HL-60 (cell line): ENCODE measurements at regions not wholly inside any gene's neighbourhood (a gene's known extent, or its start where the extent isn't known, plus 50 kb on each side); places are given as distances from the start of the nearest gene placed in this dataset.

Experiments
- DNase-seq, 2 experiments: peaks; one replicate each; pipeline ENCODE4 v3.0.0-alpha.2; 2010 to 2020; ENCODE audit warnings: low read depth in 1 of 2, low spot score in 1 of 2
- H3K27ac ChIP-seq: fragments of 250-450 bp; sonication (Bioruptor Pico); replicated peaks from 2 replicates; pipeline ENCODE4 v1.5.1; 2020; ENCODE audit warnings: mild to moderate bottlenecking, moderate library complexity
- H3K27me3 ChIP-seq: fragments of 250-450 bp; sonication (Bioruptor Pico); 2 replicates; pipeline ENCODE4 v1.5.1; 2021; ENCODE audit warnings: mild to moderate bottlenecking, moderate library complexity; ENCODE audit not compliant: insufficient read depth, poor library complexity, severe bottlenecking
- H3K4me3 ChIP-seq: replicated peaks from 2 replicates; pipeline ENCODE4 v1.5.1; 2011; ENCODE audit warnings: mild to moderate bottlenecking, control low read depth, low read length; ENCODE audit not compliant: insufficient read depth
- GABPA ChIP-seq: IDR thresholded peaks from 2 replicates; pipeline ENCODE4 v1.6.1; 2012; ENCODE audit warnings: low read depth
- POLR2AphosphoS5 ChIP-seq: IDR thresholded peaks from 2 replicates; pipeline ENCODE4 v1.6.1; 2012; ENCODE audit warnings: low read depth
- SPI1 ChIP-seq: IDR thresholded peaks from 2 replicates; pipeline ENCODE4 v1.6.1; 2012; ENCODE audit warnings: low read depth, mild to moderate bottlenecking, borderline replicate concordance
- TF ChIP-seq, protein P1 (sequence below): IDR thresholded peaks from one replicate; pipeline ENCODE4 v1.5.1; 2011; ENCODE audit warnings: low read length, control low read depth, inconsistent platforms; ENCODE audit not compliant: insufficient read depth
- TF ChIP-seq, protein P2 (sequence below): IDR thresholded peaks from 2 replicates; pipeline ENCODE4 v1.6.1; 2012; ENCODE audit warnings: low read depth; ENCODE audit not compliant: insufficient replicate concordance

DNA sequence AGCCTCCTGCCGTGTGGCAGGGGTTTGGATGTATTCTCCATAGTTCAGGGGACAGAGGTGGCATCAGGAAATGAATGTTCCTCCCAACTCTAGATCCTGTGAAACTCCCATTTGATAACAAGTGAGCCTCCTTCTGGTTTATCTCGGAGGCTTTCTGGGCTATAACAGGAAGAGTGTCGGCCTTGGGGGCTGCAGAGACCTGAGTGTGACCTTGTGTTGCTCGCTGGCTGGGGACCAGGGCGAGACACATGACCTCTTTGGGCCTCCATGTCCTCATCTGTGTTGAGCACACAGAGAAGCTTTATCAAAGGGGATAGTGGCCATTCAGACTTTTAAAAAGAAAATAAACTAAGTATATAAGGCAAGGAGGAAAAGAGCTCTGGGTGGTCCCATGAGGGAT, 78.0 kb upstream of the SMNDC1 start:
- Histone ChIP-seq H3K27me3 (no peaks in the 10 kb centered on the region), H3K27ac (no peak overlapping the region), H3K4me3 (no peak overlapping the region)
- TF ChIP-seq POLR2AphosphoS5 (no peak), SPI1 (no peak), GABPA (no peak)
- TF ChIP-seq, protein P1, sequence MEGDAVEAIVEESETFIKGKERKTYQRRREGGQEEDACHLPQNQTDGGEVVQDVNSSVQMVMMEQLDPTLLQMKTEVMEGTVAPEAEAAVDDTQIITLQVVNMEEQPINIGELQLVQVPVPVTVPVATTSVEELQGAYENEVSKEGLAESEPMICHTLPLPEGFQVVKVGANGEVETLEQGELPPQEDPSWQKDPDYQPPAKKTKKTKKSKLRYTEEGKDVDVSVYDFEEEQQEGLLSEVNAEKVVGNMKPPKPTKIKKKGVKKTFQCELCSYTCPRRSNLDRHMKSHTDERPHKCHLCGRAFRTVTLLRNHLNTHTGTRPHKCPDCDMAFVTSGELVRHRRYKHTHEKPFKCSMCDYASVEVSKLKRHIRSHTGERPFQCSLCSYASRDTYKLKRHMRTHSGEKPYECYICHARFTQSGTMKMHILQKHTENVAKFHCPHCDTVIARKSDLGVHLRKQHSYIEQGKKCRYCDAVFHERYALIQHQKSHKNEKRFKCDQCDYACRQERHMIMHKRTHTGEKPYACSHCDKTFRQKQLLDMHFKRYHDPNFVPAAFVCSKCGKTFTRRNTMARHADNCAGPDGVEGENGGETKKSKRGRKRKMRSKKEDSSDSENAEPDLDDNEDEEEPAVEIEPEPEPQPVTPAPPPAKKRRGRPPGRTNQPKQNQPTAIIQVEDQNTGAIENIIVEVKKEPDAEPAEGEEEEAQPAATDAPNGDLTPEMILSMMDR, result no peak
- TF ChIP-seq, protein P2, sequence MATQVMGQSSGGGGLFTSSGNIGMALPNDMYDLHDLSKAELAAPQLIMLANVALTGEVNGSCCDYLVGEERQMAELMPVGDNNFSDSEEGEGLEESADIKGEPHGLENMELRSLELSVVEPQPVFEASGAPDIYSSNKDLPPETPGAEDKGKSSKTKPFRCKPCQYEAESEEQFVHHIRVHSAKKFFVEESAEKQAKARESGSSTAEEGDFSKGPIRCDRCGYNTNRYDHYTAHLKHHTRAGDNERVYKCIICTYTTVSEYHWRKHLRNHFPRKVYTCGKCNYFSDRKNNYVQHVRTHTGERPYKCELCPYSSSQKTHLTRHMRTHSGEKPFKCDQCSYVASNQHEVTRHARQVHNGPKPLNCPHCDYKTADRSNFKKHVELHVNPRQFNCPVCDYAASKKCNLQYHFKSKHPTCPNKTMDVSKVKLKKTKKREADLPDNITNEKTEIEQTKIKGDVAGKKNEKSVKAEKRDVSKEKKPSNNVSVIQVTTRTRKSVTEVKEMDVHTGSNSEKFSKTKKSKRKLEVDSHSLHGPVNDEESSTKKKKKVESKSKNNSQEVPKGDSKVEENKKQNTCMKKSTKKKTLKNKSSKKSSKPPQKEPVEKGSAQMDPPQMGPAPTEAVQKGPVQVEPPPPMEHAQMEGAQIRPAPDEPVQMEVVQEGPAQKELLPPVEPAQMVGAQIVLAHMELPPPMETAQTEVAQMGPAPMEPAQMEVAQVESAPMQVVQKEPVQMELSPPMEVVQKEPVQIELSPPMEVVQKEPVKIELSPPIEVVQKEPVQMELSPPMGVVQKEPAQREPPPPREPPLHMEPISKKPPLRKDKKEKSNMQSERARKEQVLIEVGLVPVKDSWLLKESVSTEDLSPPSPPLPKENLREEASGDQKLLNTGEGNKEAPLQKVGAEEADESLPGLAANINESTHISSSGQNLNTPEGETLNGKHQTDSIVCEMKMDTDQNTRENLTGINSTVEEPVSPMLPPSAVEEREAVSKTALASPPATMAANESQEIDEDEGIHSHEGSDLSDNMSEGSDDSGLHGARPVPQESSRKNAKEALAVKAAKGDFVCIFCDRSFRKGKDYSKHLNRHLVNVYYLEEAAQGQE, result no peak
- no peak for DNase-seq

DNA sequence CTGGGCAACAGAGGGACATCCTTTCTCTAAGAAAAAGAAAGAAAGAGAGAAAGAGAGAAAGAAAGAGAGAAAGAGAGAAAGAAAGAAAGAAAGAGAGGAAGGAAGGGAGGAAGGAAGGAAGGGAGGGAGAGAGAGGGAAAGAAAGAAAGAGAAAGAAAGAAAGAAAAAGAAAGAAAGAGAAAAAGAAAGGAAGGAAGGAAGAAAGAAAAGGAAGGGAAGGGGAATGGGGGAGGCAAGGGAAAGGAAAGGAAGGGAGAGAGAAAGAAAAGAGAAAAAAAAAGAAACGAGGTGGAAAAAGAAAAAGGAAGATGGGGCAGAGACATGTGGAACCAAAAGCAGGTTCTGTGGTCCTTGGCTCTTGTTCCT, 82.9 kb upstream of the SMNDC1 start:
- TF ChIP-seq, protein P2, result no peak
- TF ChIP-seq POLR2AphosphoS5, result no peak
- TF ChIP-seq, protein P1, result no peak
- TF ChIP-seq SPI1, result no peak
- Histone ChIP-seq H3K4me3 (no peak overlapping the region), H3K27me3 (no peaks in the 10 kb centered on the region), H3K27ac (no peak overlapping the region)
- no peak for DNase-seq

DNA sequence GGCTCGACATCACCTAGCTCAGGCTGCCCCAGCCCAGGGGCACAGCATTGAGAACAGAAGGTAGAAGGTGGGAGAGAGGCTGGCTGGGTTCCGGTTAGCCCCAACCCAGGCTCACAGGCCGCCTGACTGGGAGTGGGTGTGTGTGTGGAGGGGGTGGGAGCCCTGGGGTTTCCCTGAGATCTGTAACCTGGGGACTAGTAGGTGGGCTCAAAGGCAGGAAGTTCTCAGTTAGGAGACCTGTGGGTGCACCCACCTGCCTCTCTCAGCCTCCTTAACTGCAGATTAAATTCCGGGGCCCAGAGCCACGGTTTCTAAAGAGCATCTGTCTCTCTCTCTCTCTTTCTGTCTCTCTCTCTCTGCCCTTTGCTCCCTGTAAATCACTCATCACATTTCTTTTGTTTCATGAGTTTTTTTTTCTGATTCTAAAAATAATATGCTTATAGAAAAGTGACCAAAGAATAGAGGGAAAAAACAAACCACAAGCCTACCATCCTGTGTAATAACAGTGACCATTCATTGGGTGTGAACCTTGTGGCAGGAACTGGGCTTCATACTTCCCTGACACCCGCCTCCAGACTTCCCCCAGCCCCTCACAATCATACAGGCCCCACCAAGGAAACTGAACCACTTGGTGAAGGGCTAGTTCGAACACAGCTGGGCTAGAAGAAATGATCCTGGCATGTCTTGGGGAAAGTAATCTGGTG, 83.4 kb upstream of the SMNDC1 start:
- no peak for DNase-seq
- H3K4me3 ChIP-seq, result no peak overlapping the region

More for the DNA sequence above, 83.4 kb upstream of the SMNDC1 start:
- no peak for TF ChIP-seq GABPA
- TF ChIP-seq, protein P2, result no peak
- TF ChIP-seq POLR2AphosphoS5, result no peak
- TF ChIP-seq, protein P1, result no peak
- Histone ChIP-seq H3K27me3 (no peaks in the 10 kb centered on the region), H3K27ac (no peak overlapping the region)
